ENCODE measurements at regions not wholly inside any gene's neighbourhood (a gene's known extent, or its start where the extent isn't known, plus 50 kb on each side); places are given as distances from the start of the nearest gene placed in this dataset.

GRCh38 chr1:14470802-14471201 lies 127.7 kb upstream of the KAZN start:
- no peak for DNase-seq

DNA sequence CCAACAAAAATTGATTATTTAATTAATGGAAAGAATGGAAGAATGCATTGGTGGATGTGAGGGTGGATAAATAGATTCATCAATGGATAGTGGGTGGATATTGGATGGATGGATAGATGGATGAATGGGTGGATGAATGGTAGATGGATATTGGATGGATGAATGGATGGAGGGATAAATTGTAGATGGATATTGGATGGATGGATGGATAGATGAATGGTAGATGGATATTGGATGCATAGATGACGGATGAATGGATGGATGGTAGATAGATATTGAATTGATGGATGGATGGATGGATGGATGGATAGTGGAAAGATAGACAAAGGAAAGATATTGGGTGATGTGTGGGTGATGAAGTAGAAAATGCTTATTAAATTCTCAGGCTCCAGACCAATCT lies 123.6 kb upstream of the KAZN start:
- no peak for DNase-seq

- DNase-seq: no peak
Observed at GRCh38 chr1:14476170-14476955, 122.1 kb upstream of the KAZN start.

GRCh38 chr1:14478120-14478519 lies 120.4 kb upstream of the KAZN start:
- no peak for DNase-seq

DNA sequence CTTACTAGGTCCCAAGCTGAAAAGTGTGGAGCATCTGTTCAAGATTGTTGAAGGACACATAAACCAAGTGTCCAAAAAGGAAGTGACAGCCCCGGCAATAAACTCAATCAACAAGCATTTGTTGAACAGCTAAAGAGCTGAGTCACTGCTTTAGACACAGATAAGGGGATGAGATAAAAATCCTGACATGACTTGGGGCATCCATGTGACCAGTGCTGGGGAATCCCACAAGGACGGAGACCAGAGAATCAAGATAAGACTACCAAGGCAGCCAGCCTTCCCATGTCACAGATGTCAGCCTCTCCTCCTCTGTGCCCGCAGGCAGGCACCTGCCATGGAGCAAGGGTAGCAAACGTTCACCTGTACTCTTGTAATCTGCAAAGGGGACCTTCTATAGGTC lies 118.6 kb upstream of the KAZN start:
- no peak for DNase-seq

- DNase-seq: no peak
Observed at GRCh38 chr1:14482784-14483450, 115.6 kb upstream of the KAZN start.

GRCh38 chr1:14485285-14485684 lies 113.2 kb upstream of the KAZN start:
- no peak for DNase-seq

GRCh38 chr1:14486401-14487201 lies 111.9 kb upstream of the KAZN start:
- no peak for DNase-seq

GRCh38 chr1:14487671-14488070 lies 110.8 kb upstream of the KAZN start:
- no peak for DNase-seq

DNA sequence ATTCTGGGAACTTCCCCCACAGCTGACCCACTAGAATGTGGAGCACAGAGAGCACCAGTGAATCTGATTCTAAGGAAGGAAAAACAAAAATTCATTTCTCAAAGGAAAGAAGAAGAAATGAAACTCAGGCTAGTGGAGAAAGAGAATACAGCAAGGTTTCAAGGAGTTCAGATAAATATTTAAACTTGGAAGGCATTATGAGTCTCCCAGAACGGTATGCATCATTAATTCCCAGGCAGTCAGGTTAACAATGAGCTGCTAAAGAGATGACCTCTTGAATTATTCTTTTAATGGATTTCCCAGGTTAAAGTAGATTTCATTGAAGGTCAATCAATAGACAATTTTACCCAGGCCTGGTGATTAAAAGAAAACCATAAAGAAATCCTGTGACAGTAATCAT lies 103.6 kb upstream of the KAZN start:
- DNase-seq: no peak

- no peak for DNase-seq
Observed at GRCh38 chr1:14495381-14495780, 103.1 kb upstream of the KAZN start.

DNA sequence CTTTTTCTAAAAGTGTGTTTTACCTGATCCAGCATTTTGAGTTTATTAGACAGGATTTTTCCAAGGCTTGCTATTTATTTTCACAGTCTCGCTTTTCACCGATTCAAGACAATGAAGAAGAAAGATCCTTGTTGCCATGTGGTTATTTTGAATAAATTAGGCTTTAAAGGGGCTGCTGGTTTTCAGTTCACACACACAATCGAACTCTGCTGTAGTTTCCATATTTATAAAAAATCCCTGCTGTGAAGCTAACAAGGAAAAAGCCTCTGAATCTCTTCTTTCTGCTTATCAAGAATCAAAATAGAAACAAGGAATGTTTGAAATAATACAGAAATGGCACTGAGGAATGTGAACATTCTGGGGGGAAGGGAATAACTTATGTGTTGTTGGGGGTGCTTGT lies 102.5 kb upstream of the KAZN start:
- no peak for DNase-seq

- DNase-seq: no peak
Observed at GRCh38 chr1:14498839-14499238, 99.6 kb upstream of the KAZN start.

- DNase-seq: no peak
Observed at GRCh38 chr1:14499312-14500040, 99.0 kb upstream of the KAZN start.

GRCh38 chr1:14500041-14500440 lies 98.4 kb upstream of the KAZN start:
- no peak for DNase-seq

DNA sequence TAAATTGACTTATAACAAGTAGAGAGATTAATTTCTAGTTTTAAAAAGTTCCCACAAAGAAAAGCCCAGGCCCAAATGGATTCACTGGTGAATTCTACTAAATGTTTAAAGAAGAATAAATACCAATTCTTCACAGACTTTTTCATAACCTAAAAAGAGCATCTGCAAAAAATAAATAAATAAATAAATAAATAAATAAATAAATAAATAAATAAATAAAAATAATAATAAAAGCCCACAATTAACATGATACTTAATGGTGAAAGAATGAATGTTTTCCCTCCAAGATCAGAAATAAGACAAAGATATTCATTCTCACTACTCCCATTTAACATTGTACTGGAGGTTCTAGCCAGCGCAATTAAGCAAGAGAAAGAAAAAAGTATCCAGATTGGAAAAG lies 97.6 kb upstream of the KAZN start:
- no peak for DNase-seq

- no peak for DNase-seq
Observed at GRCh38 chr1:14504517-14504916, 94.0 kb upstream of the KAZN start.

DNA sequence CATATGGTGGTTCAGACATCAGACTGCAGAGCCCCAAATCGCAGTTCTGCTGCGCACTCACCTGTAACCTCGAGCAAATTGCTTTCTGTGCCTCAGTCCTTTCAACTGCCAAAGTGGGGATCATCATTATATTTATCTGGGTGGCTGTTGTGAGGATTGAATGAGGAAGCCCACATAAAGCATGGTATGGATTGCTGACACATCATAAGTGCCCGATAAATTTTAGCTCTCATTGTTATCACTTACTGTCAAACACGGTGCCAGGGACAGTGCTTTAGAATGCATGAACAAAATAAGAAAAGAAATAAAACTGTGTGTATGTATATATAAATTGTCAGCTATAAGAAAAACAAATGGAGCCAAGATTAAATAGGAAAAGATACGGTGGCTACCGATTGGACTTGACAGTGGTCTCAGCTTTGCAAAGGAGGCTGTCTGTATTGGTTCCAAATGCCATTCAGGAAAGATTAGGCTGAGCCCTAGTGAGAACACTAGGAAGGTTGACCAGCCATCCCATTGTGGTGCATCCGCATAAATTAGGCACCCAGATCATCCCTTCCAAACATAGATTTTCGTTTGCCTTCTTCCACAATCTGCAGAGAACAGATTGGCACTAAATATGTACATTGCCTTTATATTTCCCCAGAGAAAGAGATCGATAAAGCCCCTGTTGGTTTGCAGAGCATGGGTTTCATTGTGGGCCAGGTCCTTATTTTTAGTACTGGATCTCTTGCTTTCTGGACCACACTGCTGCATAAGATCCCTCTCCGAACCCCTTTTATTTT lies 91.8 kb upstream of the KAZN start:
- DNase-seq: no peak

DNA sequence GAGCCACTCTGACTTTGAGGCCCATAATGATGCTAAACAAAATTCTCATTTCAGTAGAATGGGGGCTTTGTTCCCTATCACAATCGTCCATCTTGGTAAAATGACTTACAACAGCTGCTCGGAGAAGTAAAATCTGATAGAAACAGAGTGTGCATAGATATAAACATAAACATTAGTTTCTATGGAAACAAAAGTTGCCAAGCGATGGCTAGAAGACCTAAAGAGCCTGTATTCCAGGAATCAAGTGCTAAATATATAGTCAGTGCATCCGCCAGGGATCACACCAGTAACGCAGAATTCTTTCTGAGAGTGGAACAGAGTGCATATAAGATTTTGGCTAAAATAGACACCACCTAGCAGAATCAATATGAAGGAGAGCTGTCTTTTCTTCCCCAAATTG lies 91.2 kb upstream of the KAZN start:
- no peak for DNase-seq

DNA sequence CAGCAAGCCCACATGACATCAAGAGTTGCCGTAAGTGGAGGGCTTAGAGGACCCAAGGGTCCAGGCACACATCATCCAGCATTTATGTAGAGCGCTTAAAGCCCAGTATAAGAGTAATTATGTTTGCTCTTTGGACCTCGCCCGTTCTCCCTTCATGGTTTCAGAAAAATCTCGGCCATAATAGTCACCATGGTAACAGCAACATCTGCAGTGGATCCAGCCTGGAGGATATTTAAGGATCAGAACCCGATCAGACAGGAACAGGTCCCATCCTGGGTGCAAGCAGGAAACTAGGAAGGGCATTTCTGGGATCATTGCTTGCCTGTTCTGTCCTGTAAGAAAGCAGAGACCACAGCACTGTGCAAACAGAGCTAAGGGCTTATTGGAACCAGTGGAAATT lies 89.9 kb upstream of the KAZN start:
- DNase-seq: no peak

DNA sequence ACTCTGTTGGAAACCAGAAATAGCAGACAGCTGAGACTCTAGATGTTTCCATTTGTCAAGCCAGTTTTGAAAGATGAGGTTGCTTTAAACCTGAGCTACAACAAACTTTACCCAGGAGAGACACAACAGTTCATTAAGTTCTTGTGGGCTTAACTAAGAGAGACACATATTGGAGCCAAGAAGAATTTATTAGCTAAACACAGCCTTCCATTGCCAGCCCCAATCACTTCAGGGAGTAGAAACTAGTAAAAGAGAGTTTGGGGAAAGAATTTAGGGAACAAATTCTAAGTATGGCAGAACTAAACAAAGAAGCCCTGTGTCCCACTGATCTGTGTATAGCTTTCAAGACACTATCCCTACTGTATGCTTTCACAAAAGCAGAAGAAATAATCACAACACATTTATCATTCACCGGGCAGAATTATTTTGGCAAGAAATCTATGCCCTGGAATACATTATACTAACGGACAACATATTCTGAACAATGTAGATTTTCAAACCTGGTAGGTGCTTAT lies 87.3 kb upstream of the KAZN start:
- DNase-seq: no peak

Data from DMS53 (cell line).